ENCODE measurements at regions not wholly inside any gene's neighbourhood (a gene's known extent, or its start where the extent isn't known, plus 50 kb on each side); places are given as distances from the start of the nearest gene placed in this dataset.

GRCh38 chr3:35900079-35900478 lies 260.8 kb downstream of the ARPP21 start:
- no peak for TF ChIP-seq POLR2A (IDR thresholded peaks at IDR 0.05)
- TF ChIP-seq CTCF (IDR thresholded peaks at IDR 0.05), result no peak
